ENCODE measurements at regions not wholly inside any gene's neighbourhood (a gene's known extent, or its start where the extent isn't known, plus 50 kb on each side); places are given as distances from the start of the nearest gene placed in this dataset.

GRCh38 chr7:42662862-42663261, 249.0 kb downstream of the C7orf25 start:
- H3K9me2 ChIP-seq (replicated peaks; ENCODE audit: insufficient read depth, low read length): 0 out of 2 replicates have a peak, but pooled peaks cover 8% of the 10 kb centered on the region
- no peak overlapping the region for H3K4me3 ChIP-seq (ENCODE audit: insufficient read depth, low read length, poor library complexity, severe bottlenecking)
- no peak overlapping the region for H3K4me2 ChIP-seq (ENCODE audit: low read depth, low read length, poor library complexity, severe bottlenecking)
- H4K20me1 ChIP-seq (ENCODE audit: low read depth, low read length): no peaks in the 10 kb centered on the region
- no peaks in the 10 kb centered on the region for H3F3A ChIP-seq (ENCODE audit: insufficient read depth)
- no peak overlapping the region for H2AFZ ChIP-seq (ENCODE audit: low read depth, low read length, severe bottlenecking)
- H3K9me3 ChIP-seq (ENCODE audit: insufficient read depth, low read length): peaks cover 7% of the 10 kb centered on the region; the same call in 1 of the 2 replicates
- H3K27me3 ChIP-seq (ENCODE audit: low read length): no peaks in the 10 kb centered on the region
- H3K9ac ChIP-seq (ENCODE audit: low read length): no peak overlapping the region
- no peak overlapping the region for H3K27ac ChIP-seq (ENCODE audit: low read depth, low read length)
- TF ChIP-seq, protein P1, sequence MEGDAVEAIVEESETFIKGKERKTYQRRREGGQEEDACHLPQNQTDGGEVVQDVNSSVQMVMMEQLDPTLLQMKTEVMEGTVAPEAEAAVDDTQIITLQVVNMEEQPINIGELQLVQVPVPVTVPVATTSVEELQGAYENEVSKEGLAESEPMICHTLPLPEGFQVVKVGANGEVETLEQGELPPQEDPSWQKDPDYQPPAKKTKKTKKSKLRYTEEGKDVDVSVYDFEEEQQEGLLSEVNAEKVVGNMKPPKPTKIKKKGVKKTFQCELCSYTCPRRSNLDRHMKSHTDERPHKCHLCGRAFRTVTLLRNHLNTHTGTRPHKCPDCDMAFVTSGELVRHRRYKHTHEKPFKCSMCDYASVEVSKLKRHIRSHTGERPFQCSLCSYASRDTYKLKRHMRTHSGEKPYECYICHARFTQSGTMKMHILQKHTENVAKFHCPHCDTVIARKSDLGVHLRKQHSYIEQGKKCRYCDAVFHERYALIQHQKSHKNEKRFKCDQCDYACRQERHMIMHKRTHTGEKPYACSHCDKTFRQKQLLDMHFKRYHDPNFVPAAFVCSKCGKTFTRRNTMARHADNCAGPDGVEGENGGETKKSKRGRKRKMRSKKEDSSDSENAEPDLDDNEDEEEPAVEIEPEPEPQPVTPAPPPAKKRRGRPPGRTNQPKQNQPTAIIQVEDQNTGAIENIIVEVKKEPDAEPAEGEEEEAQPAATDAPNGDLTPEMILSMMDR (IDR thresholded peaks at IDR 0.05; ENCODE audit: insufficient read depth, low read length, poor library complexity, severe bottlenecking): no peak
- TF ChIP-seq EZH2phosphoT487 (conservative IDR thresholded peaks at IDR 0.05; ENCODE audit: low read length): no peak
- H3K79me2 ChIP-seq (ENCODE audit: insufficient read depth, low read length): no peaks in the 10 kb centered on the region
- H3K36me3 ChIP-seq (ENCODE audit: low read length): no peaks in the 10 kb centered on the region

DNA sequence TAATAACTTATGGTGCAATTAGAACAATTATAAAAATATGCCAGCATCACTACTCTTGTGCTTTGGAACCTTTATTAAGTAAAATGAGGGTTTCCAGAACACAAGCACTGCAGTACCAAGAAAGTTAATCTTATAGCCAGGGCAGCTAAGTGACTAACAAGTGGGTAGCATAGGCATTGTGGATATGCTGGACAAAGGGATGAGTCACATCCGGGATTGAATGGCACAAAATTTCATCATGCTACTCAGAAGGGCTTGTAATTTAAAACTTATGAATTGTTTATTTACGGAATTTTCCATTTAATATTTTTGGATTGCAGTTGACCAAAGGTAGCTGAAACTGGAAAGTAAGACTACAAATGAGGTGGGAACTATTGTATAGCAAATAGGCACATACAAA, 250.6 kb downstream of the C7orf25 start:
- Histone ChIP-seq H2AFZ (ENCODE audit: low read depth, low read length, severe bottlenecking) (no peak overlapping the region), H3K27ac (ENCODE audit: low read depth, low read length) (no peak overlapping the region), H3K9ac (ENCODE audit: low read length) (no peak overlapping the region), H3K27me3 (ENCODE audit: low read length) (no peaks in the 10 kb centered on the region), H3K79me2 (ENCODE audit: insufficient read depth, low read length) (no peaks in the 10 kb centered on the region), H3K9me2 (replicated peaks; ENCODE audit: insufficient read depth, low read length) (0 out of 2 replicates have a peak, but pooled peaks cover 8% of the 10 kb centered on the region), H3K4me3 (ENCODE audit: insufficient read depth, low read length, poor library complexity, severe bottlenecking) (no peak overlapping the region), H3F3A (ENCODE audit: insufficient read depth) (no peaks in the 10 kb centered on the region), H3K4me2 (ENCODE audit: low read depth, low read length, poor library complexity, severe bottlenecking) (no peak overlapping the region), H3K36me3 (ENCODE audit: low read length) (no peaks in the 10 kb centered on the region), H3K9me3 (ENCODE audit: insufficient read depth, low read length) (no peaks in the 10 kb centered on the region; the same call in 1 of the 2 replicates), H4K20me1 (ENCODE audit: low read depth, low read length) (no peaks in the 10 kb centered on the region)
- TF ChIP-seq EZH2phosphoT487 (conservative IDR thresholded peaks at IDR 0.05; ENCODE audit: low read length): no peak
- TF ChIP-seq, protein P1 (IDR thresholded peaks at IDR 0.05; ENCODE audit: insufficient read depth, low read length, poor library complexity, severe bottlenecking): no peak

DNA sequence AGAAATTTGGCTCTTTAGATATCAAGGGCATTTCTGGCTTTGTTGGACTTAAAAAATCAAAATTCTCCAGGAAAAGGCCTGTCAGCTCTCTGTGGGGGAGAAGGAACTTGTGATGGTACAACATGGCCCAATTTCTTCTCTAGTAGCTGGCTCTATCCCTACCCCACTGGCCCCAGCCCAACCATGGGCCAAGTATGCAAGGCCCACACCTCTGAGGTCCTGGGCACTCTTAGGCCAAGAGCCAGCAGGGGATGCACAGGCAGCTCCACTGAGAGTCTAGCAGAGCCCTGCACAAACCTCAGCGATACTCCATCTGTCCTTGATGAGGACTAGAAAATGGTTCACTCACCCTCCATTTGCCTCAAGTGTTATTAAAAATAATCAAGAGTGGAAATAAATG, 261.2 kb downstream of the C7orf25 start:
- no peak overlapping the region for H3K27ac ChIP-seq (ENCODE audit: low read depth, low read length)
- no peaks in the 10 kb centered on the region for H3K27me3 ChIP-seq (ENCODE audit: low read length)
- no peaks in the 10 kb centered on the region for H3K79me2 ChIP-seq (ENCODE audit: insufficient read depth, low read length)
- H3K4me2 ChIP-seq (ENCODE audit: low read depth, low read length, poor library complexity, severe bottlenecking): no peak overlapping the region
- H3F3A ChIP-seq (ENCODE audit: insufficient read depth): no peaks in the 10 kb centered on the region
- H3K9me2 ChIP-seq (replicated peaks; ENCODE audit: insufficient read depth, low read length): no peaks in the 10 kb centered on the region
- H3K36me3 ChIP-seq (ENCODE audit: low read length): no peaks in the 10 kb centered on the region
- H3K9me3 ChIP-seq (ENCODE audit: insufficient read depth, low read length): no peaks in the 10 kb centered on the region
- no peak overlapping the region for H3K4me3 ChIP-seq (ENCODE audit: insufficient read depth, low read length, poor library complexity, severe bottlenecking)
- H2AFZ ChIP-seq (ENCODE audit: low read depth, low read length, severe bottlenecking): no peak overlapping the region
- TF ChIP-seq EZH2phosphoT487 (conservative IDR thresholded peaks at IDR 0.05; ENCODE audit: low read length): no peak
- TF ChIP-seq, protein P1 (IDR thresholded peaks at IDR 0.05; ENCODE audit: insufficient read depth, low read length, poor library complexity, severe bottlenecking): no peak
- H3K9ac ChIP-seq (ENCODE audit: low read length): no peak overlapping the region
- H4K20me1 ChIP-seq (ENCODE audit: low read depth, low read length): no peaks in the 10 kb centered on the region

Measured in SU-DHL-6 (cell line).